ENCODE measurements at regions not wholly inside any gene's neighbourhood (a gene's known extent, or its start where the extent isn't known, plus 50 kb on each side); places are given as distances from the start of the nearest gene placed in this dataset.

- Histone ChIP-seq H3K27me3 (ENCODE audit: control insufficient read depth, insufficient read depth, low read length) (no peaks in the 10 kb centered on the region), H3K36me3 (ENCODE audit: control insufficient read depth, insufficient read depth, low read length) (no peaks in the 10 kb centered on the region), H3K4me1 (ENCODE audit: control insufficient read depth, insufficient read depth, low read length) (no peaks in the 10 kb centered on the region), H3K9me3 (ENCODE audit: control insufficient read depth, insufficient read depth, low read depth, low read length) (no peaks in the 10 kb centered on the region), H3K4me3 (ENCODE audit: low read depth in 2 of 2, low read length in 2 of 2) (no peak overlapping the region), H3K27ac (ENCODE audit: low read length) (no peak overlapping the region)
- no peak for DNase-seq (ENCODE audit: low read depth, low spot score)
- no peak for ATAC-seq
- intact Hi-C loops (cut with micrococcal nuclease; ENCODE audit: unreplicated experiment) (no loop called here), in situ Hi-C loops (cut with HindIII; ENCODE audit: low pct_unique_long_range_greater_than_20kb, low sequenced_read_pairs) (no loop called here)
- ChIA-PET POLR2A (no interaction called here), CTCF (no interaction called here)
- no TSS peak for BruUV-seq (replicated peaks)
- TF ChIP-seq POLR2AphosphoS5 (IDR thresholded peaks at IDR 0.05; ENCODE audit: low read depth, low read length) (no peak), SIN3A (IDR thresholded peaks at IDR 0.05; ENCODE audit: borderline replicate concordance, insufficient read depth, low read depth, low read length) (no peak), REST (IDR thresholded peaks at IDR 0.05; ENCODE audit: insufficient read depth in 1 of 2, low read depth in 2 of 2, low read length in 1 of 2) (no peak), TCF7L2 (IDR thresholded peaks at IDR 0.05; ENCODE audit: low read depth, low read length) (no peak)
- TF ChIP-seq, protein P1, sequence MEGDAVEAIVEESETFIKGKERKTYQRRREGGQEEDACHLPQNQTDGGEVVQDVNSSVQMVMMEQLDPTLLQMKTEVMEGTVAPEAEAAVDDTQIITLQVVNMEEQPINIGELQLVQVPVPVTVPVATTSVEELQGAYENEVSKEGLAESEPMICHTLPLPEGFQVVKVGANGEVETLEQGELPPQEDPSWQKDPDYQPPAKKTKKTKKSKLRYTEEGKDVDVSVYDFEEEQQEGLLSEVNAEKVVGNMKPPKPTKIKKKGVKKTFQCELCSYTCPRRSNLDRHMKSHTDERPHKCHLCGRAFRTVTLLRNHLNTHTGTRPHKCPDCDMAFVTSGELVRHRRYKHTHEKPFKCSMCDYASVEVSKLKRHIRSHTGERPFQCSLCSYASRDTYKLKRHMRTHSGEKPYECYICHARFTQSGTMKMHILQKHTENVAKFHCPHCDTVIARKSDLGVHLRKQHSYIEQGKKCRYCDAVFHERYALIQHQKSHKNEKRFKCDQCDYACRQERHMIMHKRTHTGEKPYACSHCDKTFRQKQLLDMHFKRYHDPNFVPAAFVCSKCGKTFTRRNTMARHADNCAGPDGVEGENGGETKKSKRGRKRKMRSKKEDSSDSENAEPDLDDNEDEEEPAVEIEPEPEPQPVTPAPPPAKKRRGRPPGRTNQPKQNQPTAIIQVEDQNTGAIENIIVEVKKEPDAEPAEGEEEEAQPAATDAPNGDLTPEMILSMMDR (IDR thresholded peaks at IDR 0.05) = no peak
Observed at GRCh38 chrX:19194285-19195242, 72.3 kb upstream of the ADGRG2 start.

DNA sequence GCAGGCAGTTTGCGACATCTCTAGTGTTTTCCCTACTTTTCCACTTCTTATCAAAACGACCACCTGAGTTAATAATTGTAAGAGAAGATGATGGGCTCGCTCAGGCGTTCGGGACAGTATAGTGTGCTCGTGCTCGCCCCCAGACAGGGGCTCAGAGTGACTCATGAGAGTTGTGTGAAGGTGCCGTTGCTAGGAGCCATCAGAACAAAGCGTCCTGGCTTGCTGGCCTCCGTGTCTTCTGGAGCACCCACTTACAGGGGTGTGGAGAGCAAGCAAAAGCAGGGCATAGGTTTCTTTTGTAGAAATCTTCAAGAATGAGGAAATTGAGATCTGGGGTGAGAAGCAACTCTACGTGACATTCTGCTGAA, 73.0 kb upstream of the ADGRG2 start:
- ATAC-seq (no peak), DNase-seq (ENCODE audit: low read depth, low spot score) (no peak)
- ChIA-PET CTCF (no interaction called here), POLR2A (no interaction called here)
- no peaks in the 10 kb centered on the region for H3K4me1 ChIP-seq (ENCODE audit: control insufficient read depth, insufficient read depth, low read length)
- intact Hi-C loops (cut with micrococcal nuclease; ENCODE audit: unreplicated experiment) = no loop called here
- H3K36me3 ChIP-seq (ENCODE audit: control insufficient read depth, insufficient read depth, low read length) = no peaks in the 10 kb centered on the region
- no peak overlapping the region for H3K27ac ChIP-seq (ENCODE audit: low read length)
- no peak for TF ChIP-seq SIN3A (IDR thresholded peaks at IDR 0.05; ENCODE audit: borderline replicate concordance, insufficient read depth, low read depth, low read length)
- no peak for TF ChIP-seq POLR2AphosphoS5 (IDR thresholded peaks at IDR 0.05; ENCODE audit: low read depth, low read length)
- TF ChIP-seq, protein P1 (IDR thresholded peaks at IDR 0.05) = no peak
- no peak for TF ChIP-seq TCF7L2 (IDR thresholded peaks at IDR 0.05; ENCODE audit: low read depth, low read length)
- no peak for TF ChIP-seq REST (IDR thresholded peaks at IDR 0.05; ENCODE audit: insufficient read depth in 1 of 2, low read depth in 2 of 2, low read length in 1 of 2)
- H3K9me3 ChIP-seq (ENCODE audit: control insufficient read depth, insufficient read depth, low read depth, low read length) = no peaks in the 10 kb centered on the region
- H3K4me3 ChIP-seq (ENCODE audit: low read depth in 2 of 2, low read length in 2 of 2) = no peak overlapping the region
- no peaks in the 10 kb centered on the region for H3K27me3 ChIP-seq (ENCODE audit: control insufficient read depth, insufficient read depth, low read length)
- no TSS peak for BruUV-seq (replicated peaks)
- in situ Hi-C loops (cut with HindIII; ENCODE audit: low pct_unique_long_range_greater_than_20kb, low sequenced_read_pairs) = no loop called here

Data from Panc1 (cell line).